ENCODE measurements at regions not wholly inside any gene's neighbourhood (a gene's known extent, or its start where the extent isn't known, plus 50 kb on each side); places are given as distances from the start of the nearest gene placed in this dataset.

- H3K4me2 ChIP-seq (ENCODE audit: low read depth, low read length), result no peak overlapping the region
- no peak overlapping the region for H2AK5ac ChIP-seq (ENCODE audit: low read depth, low read length)
- H3K4ac ChIP-seq (ENCODE audit: low read depth, low read length), result no peak overlapping the region
- H4K8ac ChIP-seq (ENCODE audit: low read depth in 2 of 2, low read length in 2 of 2), result no peak overlapping the region
- no peaks in the 10 kb centered on the region for H3K36me3 ChIP-seq (ENCODE audit: control insufficient read depth, insufficient read depth, low read length)
- ATAC-seq (ENCODE audit: low read depth), result no peak
- WGBS, 2 experiments (ENCODE audit: extremely low coverage in 2 of 2, insufficient read length in 1 of 2), result 0% methylated on average over 1 of the region's 2 CpGs; no CpG with 5 or more reads in 1 of the 2 experiments
- intact Hi-C loops (cut with micrococcal nuclease), result no loop called here
- no peaks in the 10 kb centered on the region for H3K9me3 ChIP-seq (ENCODE audit: control insufficient read depth, insufficient read depth, low read length)
- TF ChIP-seq BHLHE40 (IDR thresholded peaks at IDR 0.05; ENCODE audit: low read depth, low read length) (no peak), CHD1 (IDR thresholded peaks at IDR 0.05; ENCODE audit: low read depth, low read length) (no peak), FOS (IDR thresholded peaks at IDR 0.05; ENCODE audit: low read depth, low read length) (no peak), RAD21 (IDR thresholded peaks at IDR 0.05; ENCODE audit: low read length) (no peak)
- H3K9ac ChIP-seq (ENCODE audit: low read depth, low read length), result no peak overlapping the region
- no peak overlapping the region for H2BK15ac ChIP-seq (ENCODE audit: low read depth, low read length)
- no peaks in the 10 kb centered on the region for H3K9me1 ChIP-seq (ENCODE audit: insufficient read depth, low read length)
- no peak overlapping the region for H4K5ac ChIP-seq (ENCODE audit: low read depth, low read length)
- H2AFZ ChIP-seq (replicated peaks; ENCODE audit: low read length, poor library complexity), result no peak overlapping the region
- H2BK20ac ChIP-seq (ENCODE audit: low read depth, low read length), result no peak overlapping the region
- no peak overlapping the region for H2BK5ac ChIP-seq (ENCODE audit: low read depth, low read length, poor library complexity, severe bottlenecking)
- H4K91ac ChIP-seq (ENCODE audit: insufficient read depth, low read depth, low read length), result no peak overlapping the region
- in situ Hi-C loops (cut with MboI; ENCODE audit: low sequenced_read_pairs), result no loop called here
- no peak overlapping the region for H2AK9ac ChIP-seq (replicated peaks; ENCODE audit: low read depth, low read length, poor library complexity)
- H3K4me1 ChIP-seq (ENCODE audit: control insufficient read depth, insufficient read depth, low read length), result no peaks in the 10 kb centered on the region
- H3K18ac ChIP-seq (ENCODE audit: low read depth, low read length), result no peak overlapping the region
- H3K23ac ChIP-seq (ENCODE audit: low read depth, low read length), result no peak overlapping the region
- H3K27me3 ChIP-seq (ENCODE audit: control insufficient read depth, insufficient read depth, low read length), result no peaks in the 10 kb centered on the region
- no peak overlapping the region for H3K27ac ChIP-seq (ENCODE audit: insufficient read depth, low read length)
- H4K20me1 ChIP-seq (ENCODE audit: insufficient read depth, low read length), result no peaks in the 10 kb centered on the region
- H3K4me3 ChIP-seq (ENCODE audit: insufficient read depth, low read depth, low read length), result no peak overlapping the region
- POLR2A ChIA-PET (ENCODE audit: unreplicated experiment), result no interaction called here
- no TSS peak for BruUV-seq (replicated peaks)
- H2BK120ac ChIP-seq (ENCODE audit: low read depth, low read length), result no peak overlapping the region
- DNase-seq, result no peak
- dilution Hi-C loops (cut with HindIII; ENCODE audit: low sequenced_read_pairs, unreplicated experiment), result no loop called here
- H3K14ac ChIP-seq (replicated peaks; ENCODE audit: low read depth, low read length), result no peak overlapping the region
- no peak overlapping the region for H3K56ac ChIP-seq (ENCODE audit: extremely low read depth, insufficient read depth, low read length)
- no peaks in the 10 kb centered on the region for H3K79me1 ChIP-seq (ENCODE audit: low read depth in 1 of 2, low read length in 2 of 2)
- CTCF ChIA-PET, result no interaction called here
These were observed 1154.3 kb downstream of the FAM181B start for GRCh38 chr11:81579339-81579738.
